ENCODE measurements at regions not wholly inside any gene's neighbourhood (a gene's known extent, or its start where the extent isn't known, plus 50 kb on each side); places are given as distances from the start of the nearest gene placed in this dataset.

DNA sequence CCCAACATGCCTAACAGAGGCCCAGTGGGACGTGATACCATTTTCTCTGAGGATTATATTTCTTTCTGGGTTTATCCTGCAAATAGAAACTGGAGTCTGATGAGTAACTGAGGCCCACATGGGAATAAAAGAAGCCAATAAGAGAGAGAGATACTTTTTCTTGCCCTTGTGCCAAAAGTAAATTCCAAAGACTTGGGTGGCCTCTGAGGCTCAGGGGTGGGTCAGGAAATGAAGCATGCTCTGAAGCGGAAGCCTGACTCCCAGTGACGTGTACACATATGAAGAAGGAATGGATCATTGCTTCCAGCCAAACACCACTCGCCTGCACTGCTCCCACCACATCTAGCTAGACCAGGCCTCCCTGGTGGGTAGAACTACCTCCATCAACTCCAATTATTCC, 273.6 kb upstream of the NCKAP5 start:
- TF ChIP-seq, protein P1, sequence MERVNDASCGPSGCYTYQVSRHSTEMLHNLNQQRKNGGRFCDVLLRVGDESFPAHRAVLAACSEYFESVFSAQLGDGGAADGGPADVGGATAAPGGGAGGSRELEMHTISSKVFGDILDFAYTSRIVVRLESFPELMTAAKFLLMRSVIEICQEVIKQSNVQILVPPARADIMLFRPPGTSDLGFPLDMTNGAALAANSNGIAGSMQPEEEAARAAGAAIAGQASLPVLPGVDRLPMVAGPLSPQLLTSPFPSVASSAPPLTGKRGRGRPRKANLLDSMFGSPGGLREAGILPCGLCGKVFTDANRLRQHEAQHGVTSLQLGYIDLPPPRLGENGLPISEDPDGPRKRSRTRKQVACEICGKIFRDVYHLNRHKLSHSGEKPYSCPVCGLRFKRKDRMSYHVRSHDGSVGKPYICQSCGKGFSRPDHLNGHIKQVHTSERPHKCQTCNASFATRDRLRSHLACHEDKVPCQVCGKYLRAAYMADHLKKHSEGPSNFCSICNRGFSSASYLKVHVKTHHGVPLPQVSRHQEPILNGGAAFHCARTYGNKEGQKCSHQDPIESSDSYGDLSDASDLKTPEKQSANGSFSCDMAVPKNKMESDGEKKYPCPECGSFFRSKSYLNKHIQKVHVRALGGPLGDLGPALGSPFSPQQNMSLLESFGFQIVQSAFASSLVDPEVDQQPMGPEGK (CRISPR knock-in tag; IDR thresholded peaks at IDR 0.05; ENCODE audit: borderline replicate concordance), result no peak
- TF ChIP-seq ZNF565 (CRISPR knock-in tag; conservative IDR thresholded peaks at IDR 0.05; ENCODE audit: low read depth) (no peak), ARNTL (CRISPR knock-in tag; IDR thresholded peaks at IDR 0.05; ENCODE audit: borderline replicate concordance, low read depth) (no peak), SNAI2 (CRISPR knock-in tag; IDR thresholded peaks at IDR 0.05) (no peak), ZC3H10 (CRISPR knock-in tag; IDR thresholded peaks at IDR 0.05) (no peak), TCF4 (CRISPR knock-in tag; IDR thresholded peaks at IDR 0.05; ENCODE audit: borderline replicate concordance) (no peak), ZFP30 (CRISPR knock-in tag; IDR thresholded peaks at IDR 0.05) (no peak), ESRRG (CRISPR knock-in tag; IDR thresholded peaks at IDR 0.05) (no peak), ZFP3 (CRISPR knock-in tag; IDR thresholded peaks at IDR 0.05) (no peak), RARB (CRISPR knock-in tag; IDR thresholded peaks at IDR 0.05) (no peak), TOX (CRISPR knock-in tag; IDR thresholded peaks at IDR 0.05; ENCODE audit: borderline replicate concordance) (no peak), ZNF8 (CRISPR knock-in tag; IDR thresholded peaks at IDR 0.05) (no peak), GLIS3 (CRISPR knock-in tag; IDR thresholded peaks at IDR 0.05) (no peak), PPARA (CRISPR knock-in tag; IDR thresholded peaks at IDR 0.05; ENCODE audit: borderline replicate concordance) (no peak)
- TF ChIP-seq, protein P2, sequence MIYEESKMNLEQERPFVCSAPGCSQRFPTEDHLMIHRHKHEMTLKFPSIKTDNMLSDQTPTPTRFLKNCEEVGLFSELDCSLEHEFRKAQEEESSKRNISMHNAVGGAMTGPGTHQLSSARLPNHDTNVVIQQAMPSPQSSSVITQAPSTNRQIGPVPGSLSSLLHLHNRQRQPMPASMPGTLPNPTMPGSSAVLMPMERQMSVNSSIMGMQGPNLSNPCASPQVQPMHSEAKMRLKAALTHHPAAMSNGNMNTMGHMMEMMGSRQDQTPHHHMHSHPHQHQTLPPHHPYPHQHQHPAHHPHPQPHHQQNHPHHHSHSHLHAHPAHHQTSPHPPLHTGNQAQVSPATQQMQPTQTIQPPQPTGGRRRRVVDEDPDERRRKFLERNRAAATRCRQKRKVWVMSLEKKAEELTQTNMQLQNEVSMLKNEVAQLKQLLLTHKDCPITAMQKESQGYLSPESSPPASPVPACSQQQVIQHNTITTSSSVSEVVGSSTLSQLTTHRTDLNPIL (CRISPR knock-in tag; IDR thresholded peaks at IDR 0.05; ENCODE audit: low read depth), result no peak
- TF ChIP-seq, protein P3, sequence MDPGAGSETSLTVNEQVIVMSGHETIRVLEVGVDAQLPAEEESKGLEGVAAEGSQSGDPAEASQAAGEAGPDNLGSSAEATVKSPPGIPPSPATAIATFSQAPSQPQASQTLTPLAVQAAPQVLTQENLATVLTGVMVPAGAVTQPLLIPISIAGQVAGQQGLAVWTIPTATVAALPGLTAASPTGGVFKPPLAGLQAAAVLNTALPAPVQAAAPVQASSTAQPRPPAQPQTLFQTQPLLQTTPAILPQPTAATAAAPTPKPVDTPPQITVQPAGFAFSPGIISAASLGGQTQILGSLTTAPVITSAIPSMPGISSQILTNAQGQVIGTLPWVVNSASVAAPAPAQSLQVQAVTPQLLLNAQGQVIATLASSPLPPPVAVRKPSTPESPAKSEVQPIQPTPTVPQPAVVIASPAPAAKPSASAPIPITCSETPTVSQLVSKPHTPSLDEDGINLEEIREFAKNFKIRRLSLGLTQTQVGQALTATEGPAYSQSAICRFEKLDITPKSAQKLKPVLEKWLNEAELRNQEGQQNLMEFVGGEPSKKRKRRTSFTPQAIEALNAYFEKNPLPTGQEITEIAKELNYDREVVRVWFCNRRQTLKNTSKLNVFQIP (CRISPR knock-in tag; IDR thresholded peaks at IDR 0.05; ENCODE audit: borderline replicate concordance, low read depth), result no peak
- TF ChIP-seq, protein P4, sequence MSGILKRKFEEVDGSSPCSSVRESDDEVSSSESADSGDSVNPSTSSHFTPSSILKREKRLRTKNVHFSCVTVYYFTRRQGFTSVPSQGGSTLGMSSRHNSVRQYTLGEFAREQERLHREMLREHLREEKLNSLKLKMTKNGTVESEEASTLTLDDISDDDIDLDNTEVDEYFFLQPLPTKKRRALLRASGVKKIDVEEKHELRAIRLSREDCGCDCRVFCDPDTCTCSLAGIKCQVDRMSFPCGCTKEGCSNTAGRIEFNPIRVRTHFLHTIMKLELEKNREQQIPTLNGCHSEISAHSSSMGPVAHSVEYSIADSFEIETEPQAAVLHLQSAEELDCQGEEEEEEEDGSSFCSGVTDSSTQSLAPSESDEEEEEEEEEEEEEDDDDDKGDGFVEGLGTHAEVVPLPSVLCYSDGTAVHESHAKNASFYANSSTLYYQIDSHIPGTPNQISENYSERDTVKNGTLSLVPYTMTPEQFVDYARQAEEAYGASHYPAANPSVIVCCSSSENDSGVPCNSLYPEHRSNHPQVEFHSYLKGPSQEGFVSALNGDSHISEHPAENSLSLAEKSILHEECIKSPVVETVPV (CRISPR knock-in tag; IDR thresholded peaks at IDR 0.05), result no peak
- ATAC-seq, result peak; percentile 76

DNA sequence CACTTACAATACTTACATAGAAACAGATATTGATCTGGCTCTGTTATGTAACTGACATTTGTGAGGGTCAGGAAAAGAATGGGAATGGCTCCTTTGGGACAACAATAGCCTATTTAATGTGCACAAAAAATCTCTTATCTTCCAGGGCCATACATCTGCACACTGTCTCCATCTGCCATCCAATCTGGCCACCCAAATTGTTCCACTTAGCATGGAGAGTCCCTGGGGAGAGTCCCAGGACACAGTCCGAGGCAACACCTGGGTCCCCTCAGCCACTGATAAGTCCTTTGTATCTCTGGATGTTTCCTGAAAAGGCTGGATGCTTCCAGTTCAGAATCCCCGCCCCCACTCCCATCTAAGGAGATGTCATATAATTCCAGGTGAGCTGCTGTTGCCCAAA, 274.2 kb upstream of the NCKAP5 start:
- TF ChIP-seq TCF4 (CRISPR knock-in tag; IDR thresholded peaks at IDR 0.05; ENCODE audit: borderline replicate concordance) (no peak), PPARA (CRISPR knock-in tag; IDR thresholded peaks at IDR 0.05; ENCODE audit: borderline replicate concordance) (no peak), ZNF8 (CRISPR knock-in tag; IDR thresholded peaks at IDR 0.05) (no peak), ZNF70 (CRISPR knock-in tag; IDR thresholded peaks at IDR 0.05) (no peak), GLIS3 (CRISPR knock-in tag; IDR thresholded peaks at IDR 0.05) (no peak), ZC3H10 (CRISPR knock-in tag; IDR thresholded peaks at IDR 0.05) (no peak), TOX (CRISPR knock-in tag; IDR thresholded peaks at IDR 0.05; ENCODE audit: borderline replicate concordance) (no peak), ESRRG (CRISPR knock-in tag; IDR thresholded peaks at IDR 0.05) (no peak), CSDC2 (CRISPR knock-in tag; IDR thresholded peaks at IDR 0.05) (no peak), ARNTL (CRISPR knock-in tag; IDR thresholded peaks at IDR 0.05; ENCODE audit: borderline replicate concordance, low read depth) (no peak), OSR1 (CRISPR knock-in tag; IDR thresholded peaks at IDR 0.05) (no peak), RARB (CRISPR knock-in tag; IDR thresholded peaks at IDR 0.05) (no peak)
- TF ChIP-seq, protein P1 (CRISPR knock-in tag; IDR thresholded peaks at IDR 0.05; ENCODE audit: borderline replicate concordance), result no peak
- TF ChIP-seq, protein P3 (CRISPR knock-in tag; IDR thresholded peaks at IDR 0.05; ENCODE audit: borderline replicate concordance, low read depth), result no peak
- TF ChIP-seq, protein P2 (CRISPR knock-in tag; IDR thresholded peaks at IDR 0.05; ENCODE audit: low read depth), result no peak
- TF ChIP-seq, protein P5, sequence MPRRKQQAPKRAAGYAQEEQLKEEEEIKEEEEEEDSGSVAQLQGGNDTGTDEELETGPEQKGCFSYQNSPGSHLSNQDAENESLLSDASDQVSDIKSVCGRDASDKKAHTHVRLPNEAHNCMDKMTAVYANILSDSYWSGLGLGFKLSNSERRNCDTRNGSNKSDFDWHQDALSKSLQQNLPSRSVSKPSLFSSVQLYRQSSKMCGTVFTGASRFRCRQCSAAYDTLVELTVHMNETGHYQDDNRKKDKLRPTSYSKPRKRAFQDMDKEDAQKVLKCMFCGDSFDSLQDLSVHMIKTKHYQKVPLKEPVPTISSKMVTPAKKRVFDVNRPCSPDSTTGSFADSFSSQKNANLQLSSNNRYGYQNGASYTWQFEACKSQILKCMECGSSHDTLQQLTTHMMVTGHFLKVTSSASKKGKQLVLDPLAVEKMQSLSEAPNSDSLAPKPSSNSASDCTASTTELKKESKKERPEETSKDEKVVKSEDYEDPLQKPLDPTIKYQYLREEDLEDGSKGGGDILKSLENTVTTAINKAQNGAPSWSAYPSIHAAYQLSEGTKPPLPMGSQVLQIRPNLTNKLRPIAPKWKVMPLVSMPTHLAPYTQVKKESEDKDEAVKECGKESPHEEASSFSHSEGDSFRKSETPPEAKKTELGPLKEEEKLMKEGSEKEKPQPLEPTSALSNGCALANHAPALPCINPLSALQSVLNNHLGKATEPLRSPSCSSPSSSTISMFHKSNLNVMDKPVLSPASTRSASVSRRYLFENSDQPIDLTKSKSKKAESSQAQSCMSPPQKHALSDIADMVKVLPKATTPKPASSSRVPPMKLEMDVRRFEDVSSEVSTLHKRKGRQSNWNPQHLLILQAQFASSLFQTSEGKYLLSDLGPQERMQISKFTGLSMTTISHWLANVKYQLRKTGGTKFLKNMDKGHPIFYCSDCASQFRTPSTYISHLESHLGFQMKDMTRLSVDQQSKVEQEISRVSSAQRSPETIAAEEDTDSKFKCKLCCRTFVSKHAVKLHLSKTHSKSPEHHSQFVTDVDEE (CRISPR knock-in tag; IDR thresholded peaks at IDR 0.05), result no peak
- TF ChIP-seq, protein P4 (CRISPR knock-in tag; IDR thresholded peaks at IDR 0.05), result no peak
- no peak for ATAC-seq

All from SK-N-SH treated with all-trans-retinoic acid at 6 μM for 48 hours (cell line).